ENCODE measurements at regions not wholly inside any gene's neighbourhood (a gene's known extent, or its start where the extent isn't known, plus 50 kb on each side); places are given as distances from the start of the nearest gene placed in this dataset.

DNA sequence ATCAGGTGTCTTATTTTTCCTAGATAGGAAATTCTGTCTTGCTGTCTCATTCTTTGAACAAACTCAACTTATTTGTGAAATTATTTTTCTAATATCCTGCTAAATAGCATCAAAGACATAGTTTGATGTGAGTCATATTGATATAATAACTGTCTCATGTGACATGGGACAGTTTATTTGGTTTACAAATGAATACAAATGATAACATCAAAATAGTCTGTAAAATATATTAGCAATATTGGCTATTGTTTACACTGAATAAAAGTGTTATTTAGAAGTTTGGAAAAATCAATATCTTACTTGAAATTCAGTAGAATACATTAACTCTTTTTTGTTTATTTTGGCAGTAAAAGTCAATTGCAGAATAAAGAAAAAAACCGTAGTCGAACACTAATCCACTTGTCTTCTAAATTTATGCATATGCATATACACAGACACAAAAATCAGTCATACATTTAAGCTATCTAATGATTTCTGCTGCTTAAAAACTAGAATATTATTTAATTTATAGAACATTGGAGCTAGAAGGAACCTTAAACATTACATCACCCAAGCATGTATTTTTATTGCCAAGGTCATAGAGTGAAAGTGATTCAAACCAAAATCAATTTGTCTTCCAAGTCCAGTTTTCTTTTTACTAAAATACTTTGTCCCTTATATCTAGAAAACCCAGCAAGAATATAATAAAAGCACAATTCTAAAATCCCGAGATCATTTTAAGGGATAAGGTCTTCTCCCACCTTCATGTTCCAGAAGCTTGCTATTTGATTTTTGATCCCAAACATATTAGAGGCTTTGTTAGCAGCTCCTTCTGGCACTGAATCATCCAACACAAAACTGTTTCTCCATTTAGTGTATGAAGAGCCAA lies 776.5 kb upstream of the SLITRK1 start:
- FAIRE-seq (no peak), DNase-seq (ENCODE audit: insufficient read length) (no peak)
- TF ChIP-seq TAF1 (IDR thresholded peaks at IDR 0.05; ENCODE audit: borderline replicate concordance, low read depth, low read length), result no peak
- no peak for TF ChIP-seq POLR2A (IDR thresholded peaks at IDR 0.05; ENCODE audit: low read depth, low read length)
- no peak for TF ChIP-seq POLR2AphosphoS5 (IDR thresholded peaks at IDR 0.05; ENCODE audit: low read depth, low read length)

DNA sequence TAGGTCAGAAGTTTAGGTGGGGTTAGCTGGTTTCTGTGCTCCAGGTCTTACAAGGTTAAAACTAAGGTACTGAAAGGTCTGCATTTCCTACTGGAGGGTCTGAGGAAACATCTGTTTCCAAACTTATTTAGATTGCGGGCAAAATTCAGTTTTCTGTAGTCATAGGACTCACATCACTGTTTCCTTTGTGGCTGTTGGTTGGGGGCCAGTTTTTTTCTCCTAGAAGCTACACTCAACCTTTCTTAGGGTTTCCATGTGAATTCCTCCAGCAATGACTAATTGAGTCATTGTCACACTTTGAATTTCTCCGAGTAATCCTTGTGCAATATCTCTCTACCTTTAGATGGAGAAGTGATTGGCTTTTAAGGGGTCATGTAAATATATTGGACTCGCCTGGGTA lies 773.4 kb upstream of the SLITRK1 start:
- DNase-seq (ENCODE audit: insufficient read length) (no peak), FAIRE-seq (no peak)
- TF ChIP-seq POLR2A (IDR thresholded peaks at IDR 0.05; ENCODE audit: low read depth, low read length) (no peak), POLR2AphosphoS5 (IDR thresholded peaks at IDR 0.05; ENCODE audit: low read depth, low read length) (no peak), TAF1 (IDR thresholded peaks at IDR 0.05; ENCODE audit: borderline replicate concordance, low read depth, low read length) (no peak)

DNA sequence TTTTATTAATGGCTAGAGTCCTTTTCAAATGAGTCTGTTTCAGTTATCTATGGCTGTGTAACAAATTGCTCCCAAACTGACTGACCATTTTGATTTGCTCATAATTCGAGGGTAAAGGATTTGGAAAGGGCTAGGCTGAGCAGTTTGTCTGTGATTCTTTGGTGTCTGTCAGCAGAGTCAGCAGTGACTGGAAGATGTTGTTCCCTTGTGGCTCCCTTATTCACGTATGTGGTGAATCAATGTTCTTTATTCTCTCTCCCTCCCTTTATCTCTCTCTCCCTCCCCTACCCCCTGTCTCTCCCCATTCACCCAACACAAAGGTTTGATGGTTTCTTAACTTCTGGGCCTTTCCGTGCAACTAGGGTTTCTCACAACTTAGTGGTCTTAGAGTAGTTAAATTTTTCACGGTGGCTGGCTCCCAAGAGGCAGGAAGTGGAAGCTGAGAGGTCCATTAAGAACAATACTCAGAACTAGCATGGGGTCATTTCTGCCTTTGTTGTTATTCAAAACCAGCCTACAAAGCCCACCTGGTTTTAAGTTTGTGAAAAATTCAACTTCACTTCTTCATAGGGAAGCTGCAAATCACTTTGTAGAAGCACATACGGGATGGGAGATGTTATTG lies 772.5 kb upstream of the SLITRK1 start:
- TF ChIP-seq TAF1 (IDR thresholded peaks at IDR 0.05; ENCODE audit: borderline replicate concordance, low read depth, low read length) (no peak), POLR2A (IDR thresholded peaks at IDR 0.05; ENCODE audit: low read depth, low read length) (no peak), POLR2AphosphoS5 (IDR thresholded peaks at IDR 0.05; ENCODE audit: low read depth, low read length) (no peak)
- FAIRE-seq (no peak), DNase-seq (ENCODE audit: insufficient read length) (no peak)

DNA sequence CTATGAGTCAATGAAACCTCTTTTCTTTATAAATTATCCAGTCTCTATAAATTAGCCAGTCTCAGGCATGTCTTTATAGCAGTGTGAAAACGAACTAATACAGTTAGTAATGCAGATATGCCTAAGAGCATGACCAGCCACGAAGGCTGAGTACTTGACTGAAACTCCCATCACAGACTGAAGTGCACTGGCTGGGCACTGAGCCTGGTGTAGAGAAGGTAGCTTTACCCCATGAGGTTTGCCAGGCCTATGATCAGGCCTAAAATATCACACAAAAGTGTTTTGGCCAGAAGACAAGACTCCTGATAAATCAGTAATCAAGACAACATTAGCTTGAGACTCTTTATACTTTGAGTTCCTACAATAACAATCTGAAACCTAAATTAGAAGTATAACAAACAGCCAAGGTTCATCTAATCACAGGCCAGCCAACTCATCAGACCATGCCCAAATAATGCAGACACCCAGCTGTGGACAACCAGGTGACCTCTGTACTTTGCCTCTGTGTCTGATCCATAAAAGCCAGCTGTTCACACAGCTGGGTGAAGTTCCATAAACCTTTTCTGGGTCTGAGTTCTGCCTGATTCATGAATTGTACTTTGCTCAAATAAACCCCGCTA lies 771.8 kb upstream of the SLITRK1 start:
- FAIRE-seq, result no peak
- TF ChIP-seq POLR2A (IDR thresholded peaks at IDR 0.05; ENCODE audit: low read depth, low read length) (no peak), TAF1 (IDR thresholded peaks at IDR 0.05; ENCODE audit: borderline replicate concordance, low read depth, low read length) (no peak), POLR2AphosphoS5 (IDR thresholded peaks at IDR 0.05; ENCODE audit: low read depth, low read length) (no peak)
- no peak for DNase-seq (ENCODE audit: insufficient read length)

DNA sequence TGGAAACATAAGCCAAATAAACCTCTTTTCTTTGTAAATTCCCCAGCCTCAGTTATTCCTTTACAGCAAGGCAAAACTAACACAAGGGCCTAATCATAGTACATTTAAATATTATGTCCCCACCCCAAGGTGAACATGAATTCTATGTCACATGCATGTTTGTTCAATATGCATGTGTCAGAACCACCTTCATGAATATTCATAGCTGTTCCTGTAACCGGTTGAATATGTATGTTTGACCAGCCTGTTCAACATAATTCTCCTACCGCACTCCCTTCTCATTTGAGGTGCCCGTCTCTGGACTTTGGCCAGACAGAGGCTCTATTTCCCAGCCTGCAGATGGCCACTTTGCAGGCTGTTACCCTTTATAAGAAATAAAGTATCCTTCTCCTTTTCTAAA lies 769.4 kb upstream of the SLITRK1 start:
- FAIRE-seq (no peak), DNase-seq (ENCODE audit: insufficient read length) (no peak)
- no peak for TF ChIP-seq POLR2AphosphoS5 (IDR thresholded peaks at IDR 0.05; ENCODE audit: low read depth, low read length)
- no peak for TF ChIP-seq TAF1 (IDR thresholded peaks at IDR 0.05; ENCODE audit: borderline replicate concordance, low read depth, low read length)
- no peak for TF ChIP-seq POLR2A (IDR thresholded peaks at IDR 0.05; ENCODE audit: low read depth, low read length)

DNA sequence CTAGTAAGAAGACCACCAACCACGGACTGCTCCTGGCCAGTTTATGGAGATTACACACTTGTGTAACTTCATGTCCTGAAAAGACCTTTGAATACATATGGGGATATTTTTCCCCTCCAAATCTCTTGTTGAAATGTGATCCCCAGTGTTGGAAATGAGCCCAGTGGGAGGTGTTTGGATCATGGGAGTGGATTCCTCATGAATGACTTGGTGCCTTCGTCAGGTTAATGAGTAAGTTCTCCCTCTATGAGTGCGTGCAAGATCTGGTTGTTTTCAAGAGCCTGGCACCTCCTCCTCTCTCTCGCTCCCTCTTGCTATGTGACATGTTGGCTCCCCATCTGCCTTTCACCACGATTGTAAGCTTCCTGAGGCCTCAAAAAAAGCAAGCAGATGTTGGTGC lies 769.0 kb upstream of the SLITRK1 start:
- DNase-seq (ENCODE audit: insufficient read length) (no peak), FAIRE-seq (no peak)
- TF ChIP-seq TAF1 (IDR thresholded peaks at IDR 0.05; ENCODE audit: borderline replicate concordance, low read depth, low read length) (no peak), POLR2A (IDR thresholded peaks at IDR 0.05; ENCODE audit: low read depth, low read length) (no peak), POLR2AphosphoS5 (IDR thresholded peaks at IDR 0.05; ENCODE audit: low read depth, low read length) (no peak)

DNA sequence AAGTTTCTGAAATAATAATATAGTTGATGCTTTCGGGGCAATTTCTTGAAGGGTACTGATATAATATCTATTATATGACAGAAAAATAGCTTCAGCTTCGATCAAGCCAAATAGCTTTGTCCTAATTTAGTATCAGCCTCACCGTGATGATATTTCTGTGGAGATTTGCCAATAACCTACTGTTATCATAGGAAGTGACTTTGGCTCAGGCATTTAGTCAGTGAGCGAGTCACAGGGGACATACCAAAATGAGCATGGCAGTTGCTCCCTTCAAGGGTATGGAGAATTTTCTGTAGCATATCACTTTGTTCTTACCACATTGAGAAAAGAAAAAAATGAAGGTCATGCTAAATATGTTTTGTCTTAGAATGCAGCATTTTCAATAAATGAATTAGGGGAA lies 767.6 kb upstream of the SLITRK1 start:
- DNase-seq (ENCODE audit: insufficient read length), result no peak
- FAIRE-seq, result no peak
- TF ChIP-seq TAF1 (IDR thresholded peaks at IDR 0.05; ENCODE audit: borderline replicate concordance, low read depth, low read length) (no peak), POLR2AphosphoS5 (IDR thresholded peaks at IDR 0.05; ENCODE audit: low read depth, low read length) (no peak), POLR2A (IDR thresholded peaks at IDR 0.05; ENCODE audit: low read depth, low read length) (no peak)

DNA sequence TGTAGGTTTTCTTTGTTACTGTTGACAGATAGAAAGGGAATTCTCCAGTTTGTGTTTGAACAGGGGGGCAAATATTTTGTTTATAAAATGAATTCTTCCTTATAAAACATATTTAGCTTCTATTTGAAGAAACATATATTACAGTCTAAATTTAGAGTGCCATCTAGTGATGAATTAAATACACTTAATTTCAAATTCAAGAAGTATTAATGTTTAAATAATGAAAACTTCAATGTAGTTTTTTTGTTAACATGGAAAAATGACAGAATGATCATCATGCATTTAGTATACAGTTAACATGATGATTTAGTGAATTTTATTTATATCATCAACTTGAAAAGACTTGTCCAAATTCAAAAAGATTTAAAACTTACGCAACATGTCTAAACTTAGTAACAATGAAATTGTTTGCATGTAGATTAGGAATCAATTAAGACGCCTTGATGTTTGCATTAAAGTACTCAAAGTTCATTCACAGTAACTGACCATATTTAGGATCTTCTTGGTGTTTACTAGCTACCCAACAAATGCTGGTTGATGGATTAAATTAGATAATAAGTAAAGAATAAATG lies 765.9 kb upstream of the SLITRK1 start:
- DNase-seq (ENCODE audit: insufficient read length), result no peak
- no peak for FAIRE-seq
- TF ChIP-seq POLR2AphosphoS5 (IDR thresholded peaks at IDR 0.05; ENCODE audit: low read depth, low read length), result no peak
- TF ChIP-seq POLR2A (IDR thresholded peaks at IDR 0.05; ENCODE audit: low read depth, low read length), result no peak
- no peak for TF ChIP-seq TAF1 (IDR thresholded peaks at IDR 0.05; ENCODE audit: borderline replicate concordance, low read depth, low read length)

DNA sequence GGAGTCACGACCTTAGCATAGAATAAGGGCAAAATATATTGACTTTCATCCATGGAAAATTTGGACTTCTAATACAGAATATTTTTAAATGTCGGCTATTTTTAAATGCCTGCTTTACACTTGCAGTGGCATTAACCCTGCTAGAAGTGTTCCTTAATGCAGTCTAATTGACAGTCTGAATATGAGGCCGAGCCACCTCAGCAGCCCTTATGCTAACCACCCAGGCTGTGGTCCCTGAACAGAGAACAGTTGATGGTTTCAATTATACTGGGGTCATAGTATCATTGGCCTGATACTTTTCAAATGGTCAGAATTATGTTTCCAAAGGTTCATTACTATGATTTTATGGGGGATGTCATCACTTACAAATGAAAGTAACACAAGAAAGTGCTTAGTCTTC lies 764.7 kb upstream of the SLITRK1 start:
- FAIRE-seq (no peak), DNase-seq (ENCODE audit: insufficient read length) (no peak)
- TF ChIP-seq POLR2A (IDR thresholded peaks at IDR 0.05; ENCODE audit: low read depth, low read length) (no peak), POLR2AphosphoS5 (IDR thresholded peaks at IDR 0.05; ENCODE audit: low read depth, low read length) (no peak), TAF1 (IDR thresholded peaks at IDR 0.05; ENCODE audit: borderline replicate concordance, low read depth, low read length) (no peak)

DNA sequence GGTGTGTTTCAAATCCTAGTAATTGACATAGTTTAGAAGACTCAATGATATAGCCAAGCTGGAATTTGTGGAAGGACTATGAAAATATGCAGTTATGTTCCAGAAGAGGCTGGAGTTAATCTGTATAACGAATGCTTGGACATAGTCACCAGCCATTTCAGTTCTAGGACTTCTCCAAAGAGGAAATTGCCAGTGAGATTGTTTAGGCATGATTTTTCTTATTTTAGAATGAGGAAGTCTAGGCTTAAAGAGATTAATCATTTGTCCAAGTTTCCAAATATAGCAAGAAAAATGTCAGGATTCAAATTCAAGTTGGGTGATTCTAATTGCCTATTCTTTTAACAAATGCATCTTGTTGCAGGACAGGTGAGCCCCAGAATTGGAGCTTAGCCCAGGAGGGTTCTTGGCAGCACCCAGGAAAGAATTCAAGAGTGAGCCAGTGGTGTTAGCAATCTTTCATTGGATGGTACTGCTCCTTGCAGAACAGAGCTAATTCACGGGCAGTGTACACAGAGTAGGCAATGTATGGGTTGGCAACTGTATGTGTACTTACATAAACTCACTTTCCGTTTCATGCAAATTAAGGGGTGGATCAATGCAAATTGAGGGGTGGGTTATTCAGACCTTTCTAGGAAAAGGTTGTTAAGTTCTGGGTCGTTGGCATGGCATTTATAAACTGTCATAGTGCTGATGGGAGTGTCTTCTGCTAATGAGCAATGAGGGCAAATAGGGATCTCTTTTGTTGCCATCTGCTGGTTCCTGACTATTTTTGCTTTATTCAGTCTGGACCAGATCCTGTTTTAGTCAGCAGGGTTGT lies 763.1 kb upstream of the SLITRK1 start:
- no peak for DNase-seq (ENCODE audit: insufficient read length)
- FAIRE-seq, result no peak
- no peak for TF ChIP-seq POLR2AphosphoS5 (IDR thresholded peaks at IDR 0.05; ENCODE audit: low read depth, low read length)
- no peak for TF ChIP-seq POLR2A (IDR thresholded peaks at IDR 0.05; ENCODE audit: low read depth, low read length)
- no peak for TF ChIP-seq TAF1 (IDR thresholded peaks at IDR 0.05; ENCODE audit: borderline replicate concordance, low read depth, low read length)

DNA sequence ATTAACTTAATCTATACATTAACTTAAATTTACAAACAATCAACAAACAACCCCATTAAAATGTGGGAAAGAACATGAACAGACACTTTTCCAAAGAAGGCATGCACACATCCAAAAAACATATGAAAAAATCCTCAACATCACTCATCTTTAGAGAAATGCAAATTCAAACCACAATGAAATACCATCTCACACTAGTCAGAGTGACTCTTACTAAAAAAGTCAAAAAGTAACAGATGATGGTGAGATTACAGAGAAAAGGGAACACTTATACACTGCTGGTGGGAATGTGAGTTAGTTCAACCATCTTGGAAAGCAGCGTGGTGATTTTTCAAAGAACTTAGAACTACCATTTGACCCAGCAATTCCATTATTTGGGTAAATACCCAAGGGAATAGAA lies 759.2 kb upstream of the SLITRK1 start:
- no peak for DNase-seq (ENCODE audit: insufficient read length)
- no peak for FAIRE-seq

More for the DNA sequence above, 759.2 kb upstream of the SLITRK1 start:
- TF ChIP-seq TAF1 (IDR thresholded peaks at IDR 0.05; ENCODE audit: borderline replicate concordance, low read depth, low read length) (no peak), POLR2A (IDR thresholded peaks at IDR 0.05; ENCODE audit: low read depth, low read length) (no peak), POLR2AphosphoS5 (IDR thresholded peaks at IDR 0.05; ENCODE audit: low read depth, low read length) (no peak)
